PFSK-1 (cell line): ENCODE measurements at regions not wholly inside any gene's neighbourhood (a gene's known extent, or its start where the extent isn't known, plus 50 kb on each side); places are given as distances from the start of the nearest gene placed in this dataset.

ENCODE experiments used
- FOXP2 ChIP-seq: optimal IDR thresholded peaks from 2 replicates; pipeline ENCODE3; 2011; ENCODE audit warnings: borderline replicate concordance, control low read depth, inconsistent platforms; ENCODE audit not compliant: insufficient read depth; ENCODE audit errors: extremely low read length, extremely low read depth
- POLR2AphosphoS5 ChIP-seq: IDR thresholded peaks from 2 replicates; pipeline ENCODE4 v1.6.1; 2012; ENCODE audit warnings: low read depth, mild to moderate bottlenecking, control low read depth, low read length, moderate library complexity
- SIN3A ChIP-seq: IDR thresholded peaks from 2 replicates; pipeline ENCODE4 v1.6.1; 2012; ENCODE audit warnings: mild to moderate bottlenecking, low read length, moderate library complexity, borderline replicate concordance; ENCODE audit not compliant: insufficient read depth
- TAF1 ChIP-seq: IDR thresholded peaks from 2 replicates; pipeline ENCODE4 v1.6.1; 2012; ENCODE audit warnings: low read length, control low read depth, borderline replicate concordance; ENCODE audit not compliant: insufficient read depth
- TF ChIP-seq, protein P1 (sequence below), 2 experiments: IDR thresholded peaks; 2 replicates each; pipeline versions ENCODE4 v1.6.1 to v1.8.0; 2011 to 2012; ENCODE audit warnings: low read depth in 2 of 2, low read length in 2 of 2, control low read depth in 1 of 2, inconsistent platforms in 1 of 2, mild to moderate bottlenecking in 1 of 2, moderate library complexity in 1 of 2; ENCODE audit not compliant: insufficient read depth in 1 of 2

DNA sequence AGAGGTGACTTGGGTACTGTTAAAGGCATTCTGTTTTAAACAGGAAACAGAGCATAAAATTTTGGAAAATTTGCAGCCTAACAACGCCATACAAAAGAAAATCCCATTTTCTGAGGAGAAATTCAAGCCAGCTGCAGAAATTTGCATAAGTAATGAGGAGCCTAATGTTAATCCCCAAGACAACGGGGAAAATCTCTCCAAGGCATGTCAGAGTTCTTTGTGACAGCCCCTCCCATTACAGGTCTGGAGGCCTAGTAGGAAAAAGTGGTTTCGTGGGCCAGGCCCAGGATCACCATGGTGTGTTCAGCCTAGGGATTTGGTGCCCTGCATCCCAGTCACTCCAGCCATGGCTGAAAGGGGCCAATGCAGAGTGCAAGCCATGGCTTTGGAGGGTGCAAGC lies 1333.1 kb upstream of the TENM4 start:
- TF ChIP-seq FOXP2 (no peak), SIN3A (no peak), POLR2AphosphoS5 (no peak), TAF1 (no peak)
- TF ChIP-seq, protein P1, sequence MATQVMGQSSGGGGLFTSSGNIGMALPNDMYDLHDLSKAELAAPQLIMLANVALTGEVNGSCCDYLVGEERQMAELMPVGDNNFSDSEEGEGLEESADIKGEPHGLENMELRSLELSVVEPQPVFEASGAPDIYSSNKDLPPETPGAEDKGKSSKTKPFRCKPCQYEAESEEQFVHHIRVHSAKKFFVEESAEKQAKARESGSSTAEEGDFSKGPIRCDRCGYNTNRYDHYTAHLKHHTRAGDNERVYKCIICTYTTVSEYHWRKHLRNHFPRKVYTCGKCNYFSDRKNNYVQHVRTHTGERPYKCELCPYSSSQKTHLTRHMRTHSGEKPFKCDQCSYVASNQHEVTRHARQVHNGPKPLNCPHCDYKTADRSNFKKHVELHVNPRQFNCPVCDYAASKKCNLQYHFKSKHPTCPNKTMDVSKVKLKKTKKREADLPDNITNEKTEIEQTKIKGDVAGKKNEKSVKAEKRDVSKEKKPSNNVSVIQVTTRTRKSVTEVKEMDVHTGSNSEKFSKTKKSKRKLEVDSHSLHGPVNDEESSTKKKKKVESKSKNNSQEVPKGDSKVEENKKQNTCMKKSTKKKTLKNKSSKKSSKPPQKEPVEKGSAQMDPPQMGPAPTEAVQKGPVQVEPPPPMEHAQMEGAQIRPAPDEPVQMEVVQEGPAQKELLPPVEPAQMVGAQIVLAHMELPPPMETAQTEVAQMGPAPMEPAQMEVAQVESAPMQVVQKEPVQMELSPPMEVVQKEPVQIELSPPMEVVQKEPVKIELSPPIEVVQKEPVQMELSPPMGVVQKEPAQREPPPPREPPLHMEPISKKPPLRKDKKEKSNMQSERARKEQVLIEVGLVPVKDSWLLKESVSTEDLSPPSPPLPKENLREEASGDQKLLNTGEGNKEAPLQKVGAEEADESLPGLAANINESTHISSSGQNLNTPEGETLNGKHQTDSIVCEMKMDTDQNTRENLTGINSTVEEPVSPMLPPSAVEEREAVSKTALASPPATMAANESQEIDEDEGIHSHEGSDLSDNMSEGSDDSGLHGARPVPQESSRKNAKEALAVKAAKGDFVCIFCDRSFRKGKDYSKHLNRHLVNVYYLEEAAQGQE (IDR thresholded peaks at IDR 0.05; ENCODE audit: insufficient read depth in 1 of 2, low read depth in 2 of 2, low read length in 2 of 2): no peak

- no peak for TF ChIP-seq FOXP2
- TF ChIP-seq, protein P1 (IDR thresholded peaks at IDR 0.05; ENCODE audit: insufficient read depth in 1 of 2, low read depth in 2 of 2, low read length in 2 of 2): no peak
- no peak for TF ChIP-seq TAF1
- TF ChIP-seq SIN3A: no peak
Observed at GRCh38 chr11:80771017-80771416, 1330.2 kb upstream of the TENM4 start.

GRCh38 chr11:80758787-80759186 lies 1318.0 kb upstream of the TENM4 start:
- TF ChIP-seq, protein P1 (IDR thresholded peaks at IDR 0.05; ENCODE audit: insufficient read depth in 1 of 2, low read depth in 2 of 2, low read length in 2 of 2): no peak
- no peak for TF ChIP-seq SIN3A
- no peak for TF ChIP-seq TAF1
- TF ChIP-seq POLR2AphosphoS5: no peak
- no peak for TF ChIP-seq FOXP2

DNA sequence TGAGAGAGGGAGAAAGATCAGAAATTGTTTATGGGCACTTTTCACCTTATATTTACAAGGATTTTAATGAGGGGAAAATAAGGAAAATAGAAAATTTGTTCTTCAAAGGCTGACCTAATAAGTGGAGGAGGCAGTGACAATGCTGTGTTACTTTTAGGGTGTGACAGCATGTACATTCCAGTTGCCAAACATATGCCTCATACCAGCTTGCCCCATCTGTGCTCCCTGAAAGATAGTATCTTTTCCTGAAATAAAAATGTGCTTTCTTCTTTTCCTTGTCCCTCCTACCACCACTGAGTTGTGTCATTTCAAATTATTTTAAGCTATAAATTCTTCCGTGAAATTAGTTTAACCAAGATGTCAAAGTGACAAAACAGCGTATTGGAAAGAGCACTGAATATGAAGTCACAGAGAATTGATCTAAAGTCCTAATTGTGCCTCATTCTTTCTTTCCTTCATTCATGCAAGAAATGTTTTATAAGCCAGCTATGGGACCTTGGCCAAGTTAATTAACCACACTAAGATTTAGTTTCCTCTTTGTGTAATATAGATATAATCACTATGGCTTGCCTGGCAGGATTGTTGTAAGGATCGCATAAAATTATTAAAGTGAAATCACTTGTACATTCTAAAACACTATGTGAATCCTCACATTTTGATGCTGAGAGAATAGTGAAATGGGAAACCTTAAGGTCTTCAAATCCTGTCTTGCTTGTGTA lies 1307.5 kb upstream of the TENM4 start:
- TF ChIP-seq, protein P1 (IDR thresholded peaks at IDR 0.05; ENCODE audit: insufficient read depth in 1 of 2, low read depth in 2 of 2, low read length in 2 of 2): no peak
- TF ChIP-seq FOXP2: no peak
- no peak for TF ChIP-seq SIN3A
- no peak for TF ChIP-seq TAF1
